Trophoblast cell (in vitro differentiated cells and primary cell): ENCODE measurements at regions not wholly inside any gene's neighbourhood (a gene's known extent, or its start where the extent isn't known, plus 50 kb on each side); places are given as distances from the start of the nearest gene placed in this dataset.

Source experiments
- DNase-seq, 2 donors: peaks; one replicate each; pipeline ENCODE4 v3.0.0-alpha.2; 2016
- H2AFZ ChIP-seq: 2 replicates; pipeline ENCODE4 v1.6.1; 2013; ENCODE audit warnings: low read length, moderate library complexity, mild to moderate bottlenecking; ENCODE audit not compliant: insufficient read depth, poor library complexity
- H2AK5ac ChIP-seq: 2 replicates; pipeline ENCODE4 v1.6.1; 2013; ENCODE audit warnings: mild to moderate bottlenecking, low read length
- H2BK120ac ChIP-seq: 2 replicates; pipeline ENCODE4 v1.6.1; 2013; ENCODE audit warnings: low read length, mild to moderate bottlenecking, moderate library complexity; ENCODE audit not compliant: insufficient read depth, poor library complexity
- H2BK12ac ChIP-seq: 2 replicates; pipeline ENCODE4 v1.6.1; 2013; ENCODE audit warnings: mild to moderate bottlenecking, low read length, moderate library complexity
- H2BK5ac ChIP-seq: 2 replicates; pipeline ENCODE4 v1.6.1; 2013; ENCODE audit warnings: low read length, low read depth, moderate library complexity, mild to moderate bottlenecking; ENCODE audit not compliant: poor library complexity
- H3K14ac ChIP-seq: 2 replicates; pipeline ENCODE4 v1.6.1; 2013; ENCODE audit warnings: mild to moderate bottlenecking, low read length
- H3K18ac ChIP-seq: 2 replicates; pipeline ENCODE4 v1.6.1; 2013; ENCODE audit warnings: mild to moderate bottlenecking, low read length
- H3K23ac ChIP-seq: 2 replicates; pipeline ENCODE4 v1.6.1; 2013; ENCODE audit warnings: low read length
- H3K27ac ChIP-seq: 2 replicates; pipeline ENCODE4 v1.5.1; 2013; ENCODE audit warnings: low read depth, mild to moderate bottlenecking, inconsistent platforms, low read length, moderate library complexity
- H3K27me3 ChIP-seq: 2 replicates; pipeline ENCODE4 v1.6.1; 2013; ENCODE audit warnings: inconsistent platforms, mild to moderate bottlenecking, low read length, moderate library complexity; ENCODE audit not compliant: insufficient read depth
- H3K36me3 ChIP-seq, 2 experiments: 1 replicate in 1 of 2; 2 replicates in 1 of 2; pipeline ENCODE4 v1.6.1; 2013; ENCODE audit warnings: low read length in 2 of 2, mild to moderate bottlenecking in 2 of 2, moderate library complexity in 1 of 2; ENCODE audit not compliant: insufficient read depth in 2 of 2, control insufficient read depth in 1 of 2
- H3K4ac ChIP-seq: 2 replicates; pipeline ENCODE4 v1.6.1; 2013; ENCODE audit warnings: low read depth, mild to moderate bottlenecking, low read length, moderate library complexity
- H3K4me1 ChIP-seq, 2 experiments: 1 replicate in 1 of 2; 2 replicates in 1 of 2; pipeline ENCODE4 v1.6.1; 2013; ENCODE audit warnings: low read length in 2 of 2, mild to moderate bottlenecking in 2 of 2, moderate library complexity in 1 of 2; ENCODE audit not compliant: insufficient read depth in 2 of 2, control insufficient read depth in 1 of 2
- H3K4me2 ChIP-seq: 2 replicates; pipeline ENCODE4 v1.6.1; 2013; ENCODE audit warnings: inconsistent platforms, mild to moderate bottlenecking, low read length, moderate library complexity
- H3K4me3 ChIP-seq: 2 replicates; pipeline ENCODE4 v1.5.1; 2013; ENCODE audit warnings: mild to moderate bottlenecking, low read depth, low read length, inconsistent platforms
- H3K79me1 ChIP-seq: one replicate; pipeline ENCODE4 v1.6.1; 2013; ENCODE audit warnings: low read length
- H3K79me2 ChIP-seq: 2 replicates; pipeline ENCODE4 v1.6.1; 2013; ENCODE audit warnings: low read length, mild to moderate bottlenecking; ENCODE audit not compliant: control insufficient read depth, insufficient read depth, poor library complexity
- H3K9ac ChIP-seq: 2 replicates; pipeline ENCODE4 v1.6.1; 2013; ENCODE audit warnings: mild to moderate bottlenecking, low read length
- H3K9me3 ChIP-seq: 2 replicates; pipeline ENCODE4 v1.6.1; 2013; ENCODE audit warnings: low read depth, mild to moderate bottlenecking, control low read depth, inconsistent platforms, low read length; ENCODE audit not compliant: insufficient read depth
- H4K12ac ChIP-seq: 2 replicates; pipeline ENCODE4 v1.6.1; 2013; ENCODE audit warnings: low read depth, mild to moderate bottlenecking, low read length, moderate library complexity
- H4K8ac ChIP-seq: 2 replicates; pipeline ENCODE4 v1.6.1; 2013; ENCODE audit warnings: low read depth, mild to moderate bottlenecking, low read length, moderate library complexity
- H4K91ac ChIP-seq: one replicate; pipeline ENCODE4 v1.6.1; 2013; ENCODE audit warnings: low read depth, mild to moderate bottlenecking, low read length, moderate library complexity
- WGBS: extraction: QIAGEN DNeasy Blood & Tissue Kit; methylation state at CpG from one replicate; pipeline ENCODE4 v1.1.7; 2013; ENCODE audit warnings: missing lambda C conversion rate; ENCODE audit not compliant: insufficient read length, insufficient coverage; ENCODE audit errors: extremely low coverage; 5-methylcytosine and 5-hydroxymethylcytosine counted together

DNA sequence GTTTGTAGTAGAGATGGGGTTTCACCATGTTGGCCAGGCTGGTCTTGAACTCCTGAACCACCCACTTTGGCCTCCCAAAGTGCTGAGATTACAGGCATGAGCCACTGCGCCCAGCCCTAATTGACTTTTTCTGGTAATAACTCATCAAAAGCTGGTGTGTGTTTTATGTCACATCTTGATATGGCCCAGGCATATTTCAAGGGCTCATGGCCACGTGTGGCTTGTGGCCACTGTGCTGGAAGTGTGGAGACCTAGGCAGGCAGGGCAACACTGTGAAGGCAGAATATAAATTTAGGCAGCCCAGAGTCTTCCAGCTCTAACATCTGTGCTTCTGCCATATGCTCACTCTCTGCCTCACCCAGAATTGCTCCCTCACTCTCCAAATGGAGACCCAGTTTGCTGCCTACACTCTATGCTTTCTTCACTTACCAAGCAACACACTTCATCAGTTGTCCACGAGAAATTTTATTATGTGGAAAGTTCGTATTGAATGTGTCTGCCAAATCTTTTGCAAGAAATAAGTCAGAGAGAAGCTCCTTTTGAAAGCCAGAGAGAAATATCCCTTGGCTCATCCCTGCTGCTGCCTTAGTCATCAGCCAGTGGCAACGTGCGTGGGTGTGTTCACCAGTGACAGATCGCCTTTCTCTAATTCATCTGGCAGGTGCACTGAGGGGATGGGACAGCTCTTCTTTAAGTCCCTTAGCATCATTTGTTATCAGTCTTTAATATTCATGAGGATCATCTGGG lies 129.4 kb upstream of the CXCR4 start:
- Histone ChIP-seq H3K23ac (no peak overlapping the region), H2AK5ac (no peak overlapping the region), H3K18ac (no peak overlapping the region), H3K4ac (no peak overlapping the region), H3K79me1 (no peaks in the 10 kb centered on the region), H3K4me1 (no peaks in the 10 kb centered on the region), H4K91ac (no peak overlapping the region), H3K14ac (no peak overlapping the region), H3K9me3 (peaks cover 5% of the 10 kb centered on the region), H3K27me3 (no peaks in the 10 kb centered on the region), H3K4me3 (no peak overlapping the region), H2BK12ac (no peak overlapping the region), H3K79me2 (no peaks in the 10 kb centered on the region), H4K12ac (no peak overlapping the region), H3K27ac (no peak overlapping the region), H3K36me3 (no peaks in the 10 kb centered on the region), H4K8ac (no peak overlapping the region), H3K9ac (no peak overlapping the region), H3K4me2 (no peak overlapping the region), H2BK5ac (no peak overlapping the region), H2AFZ (no peak overlapping the region), H2BK120ac (no peak overlapping the region)
- no CpG with 5 or more reads among the region's 7 CpGs for WGBS
- peak in 1 of 2 donors; percentile 27 for DNase-seq

DNA sequence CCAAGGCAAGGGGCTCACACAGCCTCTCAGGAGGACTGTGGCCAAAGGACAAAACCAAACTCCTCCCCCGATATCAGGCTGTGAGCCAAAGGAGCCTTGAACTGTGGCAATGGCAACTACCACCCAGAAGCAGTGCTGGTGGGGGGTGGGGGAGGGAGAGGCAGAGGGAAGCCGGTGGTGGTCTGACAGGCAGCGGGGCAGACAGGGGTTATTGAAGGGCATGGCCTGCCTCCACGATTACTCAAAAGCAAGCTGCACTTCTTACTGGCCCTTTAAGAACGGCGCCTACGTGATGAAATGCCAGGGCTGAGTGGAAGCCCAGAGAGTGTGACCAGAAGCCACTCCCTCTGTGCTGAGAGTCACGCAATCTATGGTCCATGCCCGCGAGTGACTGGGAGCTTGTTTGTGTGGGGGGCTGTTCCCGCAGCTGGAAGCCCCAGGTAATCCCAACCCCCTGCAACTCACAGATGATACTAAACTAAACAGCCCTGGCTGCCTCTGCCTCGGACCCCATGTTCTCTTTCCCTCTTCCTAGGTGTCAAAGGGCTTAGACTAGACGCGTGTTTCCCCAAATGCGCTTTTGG lies 128.2 kb upstream of the CXCR4 start:
- Histone ChIP-seq H3K27ac (no peak overlapping the region), H4K8ac (no peak overlapping the region), H3K79me2 (no peaks in the 10 kb centered on the region), H3K9ac (no peak overlapping the region), H2BK12ac (no peak overlapping the region), H3K4me3 (no peak overlapping the region), H3K4me1 (no peaks in the 10 kb centered on the region), H4K12ac (no peak overlapping the region), H3K4ac (no peak overlapping the region), H4K91ac (no peak overlapping the region), H3K79me1 (no peaks in the 10 kb centered on the region), H2BK5ac (no peak overlapping the region), H3K4me2 (peak overlapping the region; percentile 17), H2AK5ac (no peak overlapping the region), H3K36me3 (no peaks in the 10 kb centered on the region), H2AFZ (no peak overlapping the region), H3K9me3 (peaks cover 5% of the 10 kb centered on the region), H3K18ac (no peak overlapping the region), H3K23ac (no peak overlapping the region), H2BK120ac (no peak overlapping the region), H3K14ac (no peak overlapping the region), H3K27me3 (no peaks in the 10 kb centered on the region)
- peak; percentile 35 to 40 for DNase-seq
- no CpG with 5 or more reads among the region's 15 CpGs for WGBS

GRCh38 chr2:136245211-136245610 lies 127.3 kb upstream of the CXCR4 start:
- Histone ChIP-seq H3K23ac (no peak overlapping the region), H3K27me3 (no peaks in the 10 kb centered on the region), H2AK5ac (no peak overlapping the region), H2BK5ac (no peak overlapping the region), H4K8ac (no peak overlapping the region), H3K79me1 (no peaks in the 10 kb centered on the region), H2BK12ac (no peak overlapping the region), H3K4ac (no peak overlapping the region), H3K4me2 (no peak overlapping the region), H3K36me3 (no peaks in the 10 kb centered on the region), H3K27ac (no peak overlapping the region), H2BK120ac (no peak overlapping the region), H2AFZ (no peak overlapping the region), H3K18ac (no peak overlapping the region), H4K12ac (no peak overlapping the region), H3K79me2 (no peaks in the 10 kb centered on the region), H3K4me1 (no peaks in the 10 kb centered on the region), H4K91ac (no peak overlapping the region), H3K9ac (no peak overlapping the region), H3K14ac (no peak overlapping the region), H3K4me3 (no peak overlapping the region), H3K9me3 (peaks cover 5% of the 10 kb centered on the region)
- DNase-seq, result no peak
- no CpG with 5 or more reads among the region's 8 CpGs for WGBS

- no peaks in the 10 kb centered on the region for H3K79me2 ChIP-seq
- no CpG with 5 or more reads among the region's 2 CpGs for WGBS
These were observed 126.6 kb upstream of the CXCR4 start for GRCh38 chr2:136244536-136244885.

More at GRCh38 chr2:136244536-136244885, 126.6 kb upstream of the CXCR4 start:
- Histone ChIP-seq H4K8ac (no peak overlapping the region), H3K79me1 (no peaks in the 10 kb centered on the region), H2BK5ac (no peak overlapping the region), H4K91ac (no peak overlapping the region), H3K9me3 (peaks cover 6% of the 10 kb centered on the region), H2AFZ (no peak overlapping the region), H2AK5ac (no peak overlapping the region), H3K9ac (no peak overlapping the region), H3K14ac (no peak overlapping the region), H4K12ac (no peak overlapping the region), H3K4me1 (no peaks in the 10 kb centered on the region), H3K27ac (no peak overlapping the region), H3K36me3 (no peaks in the 10 kb centered on the region), H2BK120ac (no peak overlapping the region), H3K4me3 (no peak overlapping the region), H3K23ac (no peak overlapping the region), H3K18ac (no peak overlapping the region), H2BK12ac (no peak overlapping the region), H3K4ac (no peak overlapping the region), H3K4me2 (no peak overlapping the region), H3K27me3 (no peaks in the 10 kb centered on the region)
- no peak for DNase-seq
